Activated CD8-positive, alpha-beta T cell treated with anti-CD3 and anti-CD28 coated beads, Interleukin-2, amount 10 ng/mL, durations not matched to agents 7 days and 5 days (primary cell): ENCODE measurements at regions not wholly inside any gene's neighbourhood (a gene's known extent, or its start where the extent isn't known, plus 50 kb on each side); places are given as distances from the start of the nearest gene placed in this dataset.

Source experiments
- ATAC-seq: fragments of 150-1000 bp; cut with Tn5 transposase; one replicate; pipeline ENCODE4 v1.10.0; 2021; ENCODE audit warnings: moderate library complexity
- CTCF ChIA-PET: fragments of 350-600 bp; sonication (Branson Sonifier 250); formaldehyde crosslinking; loops from one replicate; lab custom pipeline; 2021; ENCODE audit warnings: antibody characterized with exemption; lab: Charles Lee
- POLR2A ChIA-PET: fragments of 350-600 bp; sonication (Branson Sonifier 250); formaldehyde crosslinking; loops from one replicate; lab custom pipeline; 2021; ENCODE audit warnings: antibody characterized with exemption; lab: Charles Lee
- DNase-seq: peaks from one replicate; pipeline ENCODE4 v3.0.0-alpha.2; 2020
- H3K27ac Mint-ChIP-seq: one replicate; pipeline ENCODE4 v1.8.0; 2021; ENCODE audit warnings: mild to moderate bottlenecking, mixed read lengths
- H3K27me3 Mint-ChIP-seq: one replicate; pipeline ENCODE4 v1.8.0; 2021; ENCODE audit warnings: low read depth, mixed read lengths
- H3K36me3 Mint-ChIP-seq: one replicate; pipeline ENCODE4 v1.8.0; 2021; ENCODE audit warnings: low read depth, mixed read lengths
- H3K4me1 Mint-ChIP-seq: one replicate; pipeline ENCODE4 v1.8.0; 2021; ENCODE audit warnings: low read depth, mixed read lengths
- H3K4me3 Mint-ChIP-seq: one replicate; pipeline ENCODE4 v1.8.0; 2021; ENCODE audit warnings: mild to moderate bottlenecking, mixed read lengths
- H3K9me3 Mint-ChIP-seq: one replicate; pipeline ENCODE4 v1.8.0; 2022; ENCODE audit warnings: mixed read lengths; ENCODE audit not compliant: insufficient read depth

GRCh38 chr3:159560214-159560979 lies 428.2 kb upstream of the IL12A start:
- Mint-ChIP-seq H3K36me3 (no peaks in the 10 kb centered on the region), H3K4me1 (no peaks in the 10 kb centered on the region), H3K27ac (no peak overlapping the region), H3K27me3 (no peaks in the 10 kb centered on the region), H3K4me3 (no peak overlapping the region), H3K9me3 (no peaks in the 10 kb centered on the region)
- ChIA-PET CTCF (no interaction called here), POLR2A (no interaction called here)
- no peak for ATAC-seq
- DNase-seq: no peak

GRCh38 chr3:159565313-159565712 lies 423.3 kb upstream of the IL12A start:
- ChIA-PET CTCF (no interaction called here), POLR2A (no interaction called here)
- Mint-ChIP-seq H3K9me3 (no peaks in the 10 kb centered on the region), H3K27ac (no peak overlapping the region), H3K4me1 (no peaks in the 10 kb centered on the region), H3K36me3 (no peaks in the 10 kb centered on the region), H3K4me3 (no peak overlapping the region), H3K27me3 (no peaks in the 10 kb centered on the region)
- ATAC-seq (no peak), DNase-seq (no peak)

- Mint-ChIP-seq H3K27ac (no peak overlapping the region), H3K4me1 (no peaks in the 10 kb centered on the region), H3K4me3 (no peak overlapping the region), H3K9me3 (no peaks in the 10 kb centered on the region), H3K36me3 (no peaks in the 10 kb centered on the region), H3K27me3 (no peaks in the 10 kb centered on the region)
- ATAC-seq (no peak), DNase-seq (no peak)
- CTCF ChIA-PET: no interaction called here
- POLR2A ChIA-PET: no interaction called here
Observed at GRCh38 chr3:159583662-159584061, 405.0 kb upstream of the IL12A start.

- Mint-ChIP-seq H3K27ac (no peak overlapping the region), H3K9me3 (no peaks in the 10 kb centered on the region), H3K36me3 (no peaks in the 10 kb centered on the region), H3K4me3 (no peak overlapping the region), H3K4me1 (no peaks in the 10 kb centered on the region), H3K27me3 (no peaks in the 10 kb centered on the region)
- POLR2A ChIA-PET: no interaction called here
- no peak for DNase-seq
- no peak for ATAC-seq
- CTCF ChIA-PET: no interaction called here
Observed at GRCh38 chr3:159584421-159584820, 404.2 kb upstream of the IL12A start.

- Mint-ChIP-seq H3K36me3 (no peaks in the 10 kb centered on the region), H3K4me3 (no peak overlapping the region), H3K27ac (no peak overlapping the region), H3K4me1 (no peaks in the 10 kb centered on the region), H3K9me3 (no peaks in the 10 kb centered on the region), H3K27me3 (no peaks in the 10 kb centered on the region)
- no peak for DNase-seq
- no peak for ATAC-seq
- ChIA-PET POLR2A (no interaction called here), CTCF (no interaction called here)
Observed at GRCh38 chr3:159586571-159587202, 401.9 kb upstream of the IL12A start.

- H3K4me3 Mint-ChIP-seq: no peak overlapping the region
- no peaks in the 10 kb centered on the region for H3K36me3 Mint-ChIP-seq
- ChIA-PET CTCF (no interaction called here), POLR2A (no interaction called here)
- ATAC-seq (no peak), DNase-seq (no peak)
- no peak overlapping the region for H3K27ac Mint-ChIP-seq
- H3K9me3 Mint-ChIP-seq: no peaks in the 10 kb centered on the region
- H3K27me3 Mint-ChIP-seq: no peaks in the 10 kb centered on the region
- no peaks in the 10 kb centered on the region for H3K4me1 Mint-ChIP-seq
Observed at GRCh38 chr3:159593927-159594605, 394.6 kb upstream of the IL12A start.

GRCh38 chr3:159600291-159600690 lies 388.3 kb upstream of the IL12A start:
- no peaks in the 10 kb centered on the region for H3K36me3 Mint-ChIP-seq
- ChIA-PET CTCF (no interaction called here), POLR2A (no interaction called here)
- no peak for ATAC-seq
- DNase-seq: no peak
- no peaks in the 10 kb centered on the region for H3K4me1 Mint-ChIP-seq
- peaks cover 9% of the 10 kb centered on the region for H3K9me3 Mint-ChIP-seq
- H3K27me3 Mint-ChIP-seq: no peaks in the 10 kb centered on the region
- H3K4me3 Mint-ChIP-seq: no peak overlapping the region
- no peak overlapping the region for H3K27ac Mint-ChIP-seq

- ChIA-PET POLR2A (no interaction called here), CTCF (no interaction called here)
Observed at GRCh38 chr3:159604151-159604581, 384.5 kb upstream of the IL12A start.

GRCh38 chr3:159605101-159605500 lies 383.5 kb upstream of the IL12A start:
- no peak overlapping the region for H3K4me3 Mint-ChIP-seq
- ChIA-PET POLR2A (no interaction called here), CTCF (no interaction called here)
- DNase-seq: no peak
- H3K36me3 Mint-ChIP-seq: no peaks in the 10 kb centered on the region
- H3K27ac Mint-ChIP-seq: no peak overlapping the region
- H3K4me1 Mint-ChIP-seq: no peaks in the 10 kb centered on the region
- H3K9me3 Mint-ChIP-seq: peaks cover 2% of the 10 kb centered on the region
- no peak for ATAC-seq
- no peaks in the 10 kb centered on the region for H3K27me3 Mint-ChIP-seq

More at GRCh38 chr3:159604151-159604581, 384.5 kb upstream of the IL12A start:
- Mint-ChIP-seq H3K9me3 (peaks cover 9% of the 10 kb centered on the region), H3K36me3 (no peaks in the 10 kb centered on the region), H3K27me3 (no peaks in the 10 kb centered on the region), H3K4me3 (no peak overlapping the region), H3K4me1 (no peaks in the 10 kb centered on the region), H3K27ac (no peak overlapping the region)
- DNase-seq (no peak), ATAC-seq (no peak)

GRCh38 chr3:159605776-159606175 lies 382.9 kb upstream of the IL12A start:
- Mint-ChIP-seq H3K36me3 (no peaks in the 10 kb centered on the region), H3K4me3 (no peak overlapping the region), H3K27me3 (no peaks in the 10 kb centered on the region), H3K27ac (no peak overlapping the region), H3K4me1 (no peaks in the 10 kb centered on the region), H3K9me3 (no peaks in the 10 kb centered on the region)
- ATAC-seq (no peak), DNase-seq (no peak)
- POLR2A ChIA-PET: no interaction called here
- CTCF ChIA-PET: no interaction called here

GRCh38 chr3:159607856-159608255 lies 380.8 kb upstream of the IL12A start:
- Mint-ChIP-seq H3K36me3 (no peaks in the 10 kb centered on the region), H3K4me1 (no peaks in the 10 kb centered on the region), H3K27me3 (no peaks in the 10 kb centered on the region), H3K4me3 (no peak overlapping the region), H3K27ac (no peak overlapping the region), H3K9me3 (no peaks in the 10 kb centered on the region)
- no peak for ATAC-seq
- DNase-seq: no peak
- ChIA-PET CTCF (no interaction called here), POLR2A (no interaction called here)

- CTCF ChIA-PET: no interaction called here
- no peak for DNase-seq
- Mint-ChIP-seq H3K4me3 (no peak overlapping the region), H3K4me1 (no peaks in the 10 kb centered on the region), H3K27ac (no peak overlapping the region), H3K9me3 (no peaks in the 10 kb centered on the region), H3K27me3 (no peaks in the 10 kb centered on the region), H3K36me3 (no peaks in the 10 kb centered on the region)
- POLR2A ChIA-PET: no interaction called here
- ATAC-seq: no peak
Observed at GRCh38 chr3:159608311-159608710, 380.3 kb upstream of the IL12A start.
